ENCODE measurements at regions not wholly inside any gene's neighbourhood (a gene's known extent, or its start where the extent isn't known, plus 50 kb on each side); places are given as distances from the start of the nearest gene placed in this dataset.
A peak's percentile ranks its signal among the peaks of the same experiment; 100 is the strongest.

- Histone ChIP-seq H2BK20ac (ENCODE audit: low read depth, low read length, poor library complexity, severe bottlenecking) (no peak overlapping the region), H4K20me1 (ENCODE audit: control insufficient read depth, insufficient read depth, insufficient read length) (no peaks in the 10 kb centered on the region), H3K4me2 (ENCODE audit: insufficient read depth, insufficient read length, low read length) (no peak overlapping the region), H3K79me1 (ENCODE audit: insufficient read depth, low read depth, low read length, poor library complexity, severe bottlenecking) (peaks cover 16% of the 10 kb centered on the region), H4K91ac (ENCODE audit: insufficient read length, low read depth, low read length) (peak overlapping the region; percentile 94), H2BK5ac (ENCODE audit: insufficient read length, low read length) (no peak overlapping the region), H3K27ac (ENCODE audit: insufficient read length, low read depth, low read length) (no peak overlapping the region), H2BK120ac (ENCODE audit: low read depth, low read length, poor library complexity, severe bottlenecking) (no peak overlapping the region), H3K56ac (ENCODE audit: insufficient read length, low read depth, low read length) (no peak overlapping the region), H3K23ac (ENCODE audit: insufficient read length, low read depth, low read length) (no peak overlapping the region), H2AFZ (ENCODE audit: low read length) (no peak overlapping the region), H4K8ac (replicated peaks; ENCODE audit: insufficient read length, low read depth, low read length) (no peak overlapping the region), H3K4me1 (ENCODE audit: insufficient read depth, low read length) (peaks cover 5% of the 10 kb centered on the region; the same call in 1 of the 2 replicates), H3K18ac (ENCODE audit: insufficient read length, low read depth, low read length) (peak overlapping the region; percentile 12), H2BK12ac (ENCODE audit: insufficient read length, low read depth, low read length) (peak overlapping the region; percentile 69), H3K9me3 (ENCODE audit: control insufficient read depth, low read depth, low read length) (no peaks in the 10 kb centered on the region), H3K79me2 (ENCODE audit: insufficient read depth, low read length) (peaks cover 38% of the 10 kb centered on the region; the same call in 1 of the 2 replicates), H4K5ac (ENCODE audit: insufficient read length, low read depth, low read length) (no peak overlapping the region), H3K23me2 (ENCODE audit: insufficient read length, low read depth, low read length, poor library complexity, severe bottlenecking) (no peaks in the 10 kb centered on the region), H3K9ac (ENCODE audit: extremely low read depth, insufficient read length, low read length) (no peak overlapping the region), H2BK15ac (ENCODE audit: low read depth, low read length) (no peak overlapping the region), H3T11ph (ENCODE audit: low read length) (no peak overlapping the region), H2AK5ac (ENCODE audit: insufficient read length, low read length) (no peak overlapping the region), H3K4ac (ENCODE audit: low read depth, low read length) (peak overlapping the region; percentile 83; the same call in 1 of the 2 replicates), H3K27me3 (ENCODE audit: insufficient read depth, low read length) (no peaks in the 10 kb centered on the region), H3K14ac (ENCODE audit: insufficient read depth, low read length) (peak overlapping the region; percentile 68; the same call in 1 of the 2 replicates)
- Mint-ChIP-seq H3K4me3 (peak overlapping the region in 1 of 2 experiments; percentile 6; a peak in 1 of 5 replicates), H3K27me3 (ENCODE audit: low read depth) (no peaks in the 10 kb centered on the region; the same call in 1 of the 2 replicates), H3K27ac (peak overlapping the region; percentile 82 to 97 (median 92)), H3K9me3 (no peaks in the 10 kb centered on the region), H3K36me3 (ENCODE audit: insufficient read depth in 1 of 3, low read depth in 3 of 3) (peaks cover 4 to 12% (median 10%) of the 10 kb centered on the region in 3 experiments; a peak in 5 of 7 replicates), H3K4me1 (peaks cover 55 to 71% of the 10 kb centered on the region in 2 experiments)
- no peak for DNase-seq
- WGBS (ENCODE audit: extremely low coverage, insufficient read length, low lambda C conversion rate), result no CpG with 5 or more reads among the region's 11 CpGs
- TF ChIP-seq, protein P1, sequence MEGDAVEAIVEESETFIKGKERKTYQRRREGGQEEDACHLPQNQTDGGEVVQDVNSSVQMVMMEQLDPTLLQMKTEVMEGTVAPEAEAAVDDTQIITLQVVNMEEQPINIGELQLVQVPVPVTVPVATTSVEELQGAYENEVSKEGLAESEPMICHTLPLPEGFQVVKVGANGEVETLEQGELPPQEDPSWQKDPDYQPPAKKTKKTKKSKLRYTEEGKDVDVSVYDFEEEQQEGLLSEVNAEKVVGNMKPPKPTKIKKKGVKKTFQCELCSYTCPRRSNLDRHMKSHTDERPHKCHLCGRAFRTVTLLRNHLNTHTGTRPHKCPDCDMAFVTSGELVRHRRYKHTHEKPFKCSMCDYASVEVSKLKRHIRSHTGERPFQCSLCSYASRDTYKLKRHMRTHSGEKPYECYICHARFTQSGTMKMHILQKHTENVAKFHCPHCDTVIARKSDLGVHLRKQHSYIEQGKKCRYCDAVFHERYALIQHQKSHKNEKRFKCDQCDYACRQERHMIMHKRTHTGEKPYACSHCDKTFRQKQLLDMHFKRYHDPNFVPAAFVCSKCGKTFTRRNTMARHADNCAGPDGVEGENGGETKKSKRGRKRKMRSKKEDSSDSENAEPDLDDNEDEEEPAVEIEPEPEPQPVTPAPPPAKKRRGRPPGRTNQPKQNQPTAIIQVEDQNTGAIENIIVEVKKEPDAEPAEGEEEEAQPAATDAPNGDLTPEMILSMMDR (conservative IDR thresholded peaks at IDR 0.05), result no peak
These were observed 67.5 kb downstream of the NCOR2 start for GRCh38 chr12:124499898-124500244.

All from H9 (cell line).